GM19023 (cell line): ENCODE measurements at regions not wholly inside any gene's neighbourhood (a gene's known extent, or its start where the extent isn't known, plus 50 kb on each side); places are given as distances from the start of the nearest gene placed in this dataset.
"Not testable (repeated sequence)": the region's sequence is repeated elsewhere in the genome, so short reads cannot be mapped to it uniquely, and the experiment has no call there.

Experiments used
- ATAC-seq: cut with Tn5 transposase; IDR thresholded peaks from one replicate; pipeline ENCODE4 v1.9.1; 2021; ENCODE audit warnings: mild to moderate bottlenecking, moderate library complexity; ENCODE audit not compliant: unreplicated experiment

GRCh38 chr2:63737081-63737751, 104.5 kb upstream of the UGP2 start:
- no peak for ATAC-seq

GRCh38 chr2:63738019-63738418, 103.7 kb upstream of the UGP2 start:
- no peak for ATAC-seq

- not testable (repeated sequence) for ATAC-seq
These were observed 102.5 kb upstream of the UGP2 start for GRCh38 chr2:63739180-63739579.

- no peak for ATAC-seq
These were observed 101.7 kb upstream of the UGP2 start for GRCh38 chr2:63740020-63740419.

- ATAC-seq = no peak
These were observed 100.8 kb upstream of the UGP2 start for GRCh38 chr2:63740943-63741342.

- ATAC-seq = no peak
These were observed 99.7 kb upstream of the UGP2 start for GRCh38 chr2:63741884-63742579.

GRCh38 chr2:63742580-63742976, 99.1 kb upstream of the UGP2 start:
- ATAC-seq = no peak

GRCh38 chr2:63743170-63743981, 98.3 kb upstream of the UGP2 start:
- no peak for ATAC-seq

- no peak for ATAC-seq
These were observed 97.4 kb upstream of the UGP2 start for GRCh38 chr2:63743982-63744966.

GRCh38 chr2:63746548-63746947, 95.1 kb upstream of the UGP2 start:
- not testable (repeated sequence) for ATAC-seq

- no peak for ATAC-seq
These were observed 89.8 kb upstream of the UGP2 start for GRCh38 chr2:63751901-63752300.

- ATAC-seq = no peak
These were observed 86.5 kb upstream of the UGP2 start for GRCh38 chr2:63755216-63755615.

- ATAC-seq = no peak
These were observed 85.7 kb upstream of the UGP2 start for GRCh38 chr2:63755965-63756364.

GRCh38 chr2:63763391-63763941, 78.2 kb upstream of the UGP2 start:
- ATAC-seq = no peak

GRCh38 chr2:63764630-63765029, 77.1 kb upstream of the UGP2 start:
- ATAC-seq = no peak

GRCh38 chr2:63765117-63765516, 76.6 kb upstream of the UGP2 start:
- no peak for ATAC-seq

GRCh38 chr2:63767307-63767706, 74.4 kb upstream of the UGP2 start:
- ATAC-seq = no peak

GRCh38 chr2:63768051-63768450, 73.6 kb upstream of the UGP2 start:
- no peak for ATAC-seq

- ATAC-seq = no peak
These were observed 71.8 kb upstream of the UGP2 start for GRCh38 chr2:63769915-63770314.

- ATAC-seq = no peak
These were observed 69.6 kb upstream of the UGP2 start for GRCh38 chr2:63772061-63772460.
